GM21737 (cell line): ENCODE measurements at regions not wholly inside any gene's neighbourhood (a gene's known extent, or its start where the extent isn't known, plus 50 kb on each side); places are given as distances from the start of the nearest gene placed in this dataset.
"Not testable (repeated sequence)": the region's sequence is repeated elsewhere in the genome, so short reads cannot be mapped to it uniquely, and the experiment has no call there.

Experiments used
- ATAC-seq: cut with Tn5 transposase; IDR thresholded peaks from one replicate; pipeline ENCODE4 v1.9.1; 2021; ENCODE audit warnings: mild to moderate bottlenecking, moderate library complexity; ENCODE audit not compliant: unreplicated experiment

- no peak for ATAC-seq
Measured at GRCh38 chr2:187985923-187986322, 305.8 kb upstream of the GULP1 start.

GRCh38 chr2:187986390-187987105 is 305.1 kb upstream of the GULP1 start:
- no peak for ATAC-seq

GRCh38 chr2:187988348-187988747 is 303.3 kb upstream of the GULP1 start:
- ATAC-seq, result no peak

- ATAC-seq, result no peak
Measured at GRCh38 chr2:187989925-187990623, 301.6 kb upstream of the GULP1 start.

- ATAC-seq, result no peak
Measured at GRCh38 chr2:187991389-187991788, 300.3 kb upstream of the GULP1 start.

GRCh38 chr2:187994464-187995331 is 297.0 kb upstream of the GULP1 start:
- no peak for ATAC-seq

GRCh38 chr2:187995556-187995955 is 296.1 kb upstream of the GULP1 start:
- no peak for ATAC-seq

- no peak for ATAC-seq
Measured at GRCh38 chr2:187996630-187997029, 295.0 kb upstream of the GULP1 start.

- ATAC-seq, result no peak
Measured at GRCh38 chr2:188000189-188000588, 291.5 kb upstream of the GULP1 start.

GRCh38 chr2:188003800-188004199 is 287.9 kb upstream of the GULP1 start:
- ATAC-seq, result no peak

- no peak for ATAC-seq
Measured at GRCh38 chr2:188013767-188014166, 277.9 kb upstream of the GULP1 start.

GRCh38 chr2:188016917-188017316 is 274.8 kb upstream of the GULP1 start:
- no peak for ATAC-seq

- ATAC-seq, result no peak
Measured at GRCh38 chr2:188022389-188022788, 269.3 kb upstream of the GULP1 start.

- ATAC-seq, result no peak
Measured at GRCh38 chr2:188023035-188023434, 268.6 kb upstream of the GULP1 start.

- ATAC-seq, result no peak
Measured at GRCh38 chr2:188024811-188025210, 266.9 kb upstream of the GULP1 start.

GRCh38 chr2:188028739-188029138 is 262.9 kb upstream of the GULP1 start:
- no peak for ATAC-seq

GRCh38 chr2:188032306-188032705 is 259.4 kb upstream of the GULP1 start:
- no peak for ATAC-seq

GRCh38 chr2:188032786-188033185 is 258.9 kb upstream of the GULP1 start:
- no peak for ATAC-seq

- not testable (repeated sequence) for ATAC-seq
Measured at GRCh38 chr2:188033240-188033639, 258.4 kb upstream of the GULP1 start.

- ATAC-seq, result not testable (repeated sequence)
Measured at GRCh38 chr2:188034102-188034501, 257.6 kb upstream of the GULP1 start.

GRCh38 chr2:188035377-188035776 is 256.3 kb upstream of the GULP1 start:
- ATAC-seq, result not testable (repeated sequence)
